GM23338 (cell line): ENCODE measurements at regions not wholly inside any gene's neighbourhood (a gene's known extent, or its start where the extent isn't known, plus 50 kb on each side); places are given as distances from the start of the nearest gene placed in this dataset.

Source experiments
- CREB1 ChIP-seq: fragments of 250-450 bp; sonication (Bioruptor Pico); IDR thresholded peaks from 2 replicates; pipeline ENCODE4 v1.5.0; 2020; ENCODE audit warnings: low read depth, mild to moderate bottlenecking, moderate library complexity
- EZH2 ChIP-seq: fragments of 200-600 bp; sonication (generic); IDR thresholded peaks from one replicate; pipeline ENCODE4 v1.8.0; 2017; ENCODE audit warnings: antibody characterized with exemption, mild to moderate bottlenecking, low read depth; ENCODE audit not compliant: unreplicated experiment
- EZH2phosphoT487 ChIP-seq: fragments of 200-600 bp; sonication (generic); IDR thresholded peaks from one replicate; pipeline ENCODE4 v1.8.1; 2018; ENCODE audit warnings: antibody characterized with exemption; ENCODE audit not compliant: unreplicated experiment
- JUNB ChIP-seq: IDR thresholded peaks from one replicate; pipeline ENCODE4 v1.6.1; 2016; ENCODE audit warnings: antibody characterized with exemption; ENCODE audit not compliant: unreplicated experiment
- NANOG ChIP-seq: IDR thresholded peaks from 2 replicates; pipeline ENCODE4 v1.6.1; 2016; ENCODE audit warnings: antibody characterized with exemption, borderline replicate concordance
- POLR2AphosphoS5 ChIP-seq: IDR thresholded peaks from 2 replicates; pipeline ENCODE4 v1.6.1; 2016; ENCODE audit warnings: antibody characterized with exemption, low read depth
- STAT1 ChIP-seq: IDR thresholded peaks from one replicate; pipeline ENCODE4 v1.6.1; 2016; ENCODE audit warnings: antibody characterized with exemption; ENCODE audit not compliant: unreplicated experiment
- ZNF114 ChIP-seq: fragments of 250-450 bp; sonication (Bioruptor Pico); IDR thresholded peaks from 2 replicates; pipeline ENCODE4 v1.5.0; 2020; ENCODE audit warnings: mild to moderate bottlenecking, moderate library complexity
- ZNF331 ChIP-seq: fragments of 250-450 bp; sonication (Bioruptor Pico); IDR thresholded peaks from 2 replicates; pipeline ENCODE4 v1.5.0; 2020; ENCODE audit warnings: low read depth, mild to moderate bottlenecking, moderate library complexity
- TF ChIP-seq, protein P1 (sequence below), 2 experiments: fragments of 200-600 bp in 1 of 2; sonication (generic) in 1 of 2; conservative IDR thresholded peaks; 2 replicates each; pipeline versions ENCODE4 v1.5.1 to v1.6.1; 2016 to 2017; ENCODE audit warnings: antibody characterized with exemption in 2 of 2, low read depth in 2 of 2, mild to moderate bottlenecking in 2 of 2, moderate library complexity in 1 of 2
- TF ChIP-seq, protein P2 (sequence below): IDR thresholded peaks from 2 replicates; pipeline ENCODE4 v1.6.1; 2016; ENCODE audit warnings: antibody characterized with exemption
- TF ChIP-seq, protein P3 (sequence below): IDR thresholded peaks from one replicate; pipeline ENCODE4 v1.6.1; 2018; ENCODE audit warnings: antibody characterized with exemption; ENCODE audit not compliant: unreplicated experiment
- TF ChIP-seq, protein P4 (sequence below): fragments of 250-450 bp; sonication (Bioruptor Pico); IDR thresholded peaks from 2 replicates; pipeline ENCODE4 v1.5.0; 2020; ENCODE audit warnings: mild to moderate bottlenecking, moderate library complexity

DNA sequence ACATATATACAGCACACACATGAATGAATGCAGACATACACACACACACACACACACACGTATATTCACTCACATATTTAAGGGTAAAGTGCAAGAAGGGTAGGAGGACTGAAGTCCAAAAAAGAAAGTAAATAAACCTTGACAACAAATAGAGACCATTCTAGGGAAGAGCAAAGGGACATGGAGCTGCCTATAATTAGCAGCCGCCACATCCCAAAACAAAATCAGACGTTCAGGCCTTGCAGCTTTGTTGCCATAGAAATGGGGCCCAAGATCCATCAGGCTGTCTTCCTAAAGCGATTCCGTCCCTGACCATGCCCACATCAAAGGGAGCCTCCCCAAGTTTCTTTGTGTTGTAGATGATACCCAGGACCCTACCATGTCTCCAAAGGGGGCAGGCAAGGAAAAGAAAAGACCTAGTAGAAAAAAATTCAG is 703.5 kb upstream of the TBX3 start:
- TF ChIP-seq, protein P1, sequence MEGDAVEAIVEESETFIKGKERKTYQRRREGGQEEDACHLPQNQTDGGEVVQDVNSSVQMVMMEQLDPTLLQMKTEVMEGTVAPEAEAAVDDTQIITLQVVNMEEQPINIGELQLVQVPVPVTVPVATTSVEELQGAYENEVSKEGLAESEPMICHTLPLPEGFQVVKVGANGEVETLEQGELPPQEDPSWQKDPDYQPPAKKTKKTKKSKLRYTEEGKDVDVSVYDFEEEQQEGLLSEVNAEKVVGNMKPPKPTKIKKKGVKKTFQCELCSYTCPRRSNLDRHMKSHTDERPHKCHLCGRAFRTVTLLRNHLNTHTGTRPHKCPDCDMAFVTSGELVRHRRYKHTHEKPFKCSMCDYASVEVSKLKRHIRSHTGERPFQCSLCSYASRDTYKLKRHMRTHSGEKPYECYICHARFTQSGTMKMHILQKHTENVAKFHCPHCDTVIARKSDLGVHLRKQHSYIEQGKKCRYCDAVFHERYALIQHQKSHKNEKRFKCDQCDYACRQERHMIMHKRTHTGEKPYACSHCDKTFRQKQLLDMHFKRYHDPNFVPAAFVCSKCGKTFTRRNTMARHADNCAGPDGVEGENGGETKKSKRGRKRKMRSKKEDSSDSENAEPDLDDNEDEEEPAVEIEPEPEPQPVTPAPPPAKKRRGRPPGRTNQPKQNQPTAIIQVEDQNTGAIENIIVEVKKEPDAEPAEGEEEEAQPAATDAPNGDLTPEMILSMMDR (conservative IDR thresholded peaks at IDR 0.05; ENCODE audit: low read depth in 2 of 2): no peak
- TF ChIP-seq, protein P2, sequence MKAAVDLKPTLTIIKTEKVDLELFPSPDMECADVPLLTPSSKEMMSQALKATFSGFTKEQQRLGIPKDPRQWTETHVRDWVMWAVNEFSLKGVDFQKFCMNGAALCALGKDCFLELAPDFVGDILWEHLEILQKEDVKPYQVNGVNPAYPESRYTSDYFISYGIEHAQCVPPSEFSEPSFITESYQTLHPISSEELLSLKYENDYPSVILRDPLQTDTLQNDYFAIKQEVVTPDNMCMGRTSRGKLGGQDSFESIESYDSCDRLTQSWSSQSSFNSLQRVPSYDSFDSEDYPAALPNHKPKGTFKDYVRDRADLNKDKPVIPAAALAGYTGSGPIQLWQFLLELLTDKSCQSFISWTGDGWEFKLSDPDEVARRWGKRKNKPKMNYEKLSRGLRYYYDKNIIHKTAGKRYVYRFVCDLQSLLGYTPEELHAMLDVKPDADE: no peak
- TF ChIP-seq EZH2: no peak
- TF ChIP-seq, protein P3, sequence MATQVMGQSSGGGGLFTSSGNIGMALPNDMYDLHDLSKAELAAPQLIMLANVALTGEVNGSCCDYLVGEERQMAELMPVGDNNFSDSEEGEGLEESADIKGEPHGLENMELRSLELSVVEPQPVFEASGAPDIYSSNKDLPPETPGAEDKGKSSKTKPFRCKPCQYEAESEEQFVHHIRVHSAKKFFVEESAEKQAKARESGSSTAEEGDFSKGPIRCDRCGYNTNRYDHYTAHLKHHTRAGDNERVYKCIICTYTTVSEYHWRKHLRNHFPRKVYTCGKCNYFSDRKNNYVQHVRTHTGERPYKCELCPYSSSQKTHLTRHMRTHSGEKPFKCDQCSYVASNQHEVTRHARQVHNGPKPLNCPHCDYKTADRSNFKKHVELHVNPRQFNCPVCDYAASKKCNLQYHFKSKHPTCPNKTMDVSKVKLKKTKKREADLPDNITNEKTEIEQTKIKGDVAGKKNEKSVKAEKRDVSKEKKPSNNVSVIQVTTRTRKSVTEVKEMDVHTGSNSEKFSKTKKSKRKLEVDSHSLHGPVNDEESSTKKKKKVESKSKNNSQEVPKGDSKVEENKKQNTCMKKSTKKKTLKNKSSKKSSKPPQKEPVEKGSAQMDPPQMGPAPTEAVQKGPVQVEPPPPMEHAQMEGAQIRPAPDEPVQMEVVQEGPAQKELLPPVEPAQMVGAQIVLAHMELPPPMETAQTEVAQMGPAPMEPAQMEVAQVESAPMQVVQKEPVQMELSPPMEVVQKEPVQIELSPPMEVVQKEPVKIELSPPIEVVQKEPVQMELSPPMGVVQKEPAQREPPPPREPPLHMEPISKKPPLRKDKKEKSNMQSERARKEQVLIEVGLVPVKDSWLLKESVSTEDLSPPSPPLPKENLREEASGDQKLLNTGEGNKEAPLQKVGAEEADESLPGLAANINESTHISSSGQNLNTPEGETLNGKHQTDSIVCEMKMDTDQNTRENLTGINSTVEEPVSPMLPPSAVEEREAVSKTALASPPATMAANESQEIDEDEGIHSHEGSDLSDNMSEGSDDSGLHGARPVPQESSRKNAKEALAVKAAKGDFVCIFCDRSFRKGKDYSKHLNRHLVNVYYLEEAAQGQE: no peak
- TF ChIP-seq CREB1 (CRISPR knock-in tag): no peak
- no peak for TF ChIP-seq EZH2phosphoT487
- TF ChIP-seq STAT1: no peak
- TF ChIP-seq POLR2AphosphoS5: no peak
- TF ChIP-seq JUNB: no peak
- no peak for TF ChIP-seq ZNF331 (CRISPR knock-in tag)
- TF ChIP-seq NANOG: no peak
- TF ChIP-seq ZNF114 (CRISPR knock-in tag): no peak
- TF ChIP-seq, protein P4, sequence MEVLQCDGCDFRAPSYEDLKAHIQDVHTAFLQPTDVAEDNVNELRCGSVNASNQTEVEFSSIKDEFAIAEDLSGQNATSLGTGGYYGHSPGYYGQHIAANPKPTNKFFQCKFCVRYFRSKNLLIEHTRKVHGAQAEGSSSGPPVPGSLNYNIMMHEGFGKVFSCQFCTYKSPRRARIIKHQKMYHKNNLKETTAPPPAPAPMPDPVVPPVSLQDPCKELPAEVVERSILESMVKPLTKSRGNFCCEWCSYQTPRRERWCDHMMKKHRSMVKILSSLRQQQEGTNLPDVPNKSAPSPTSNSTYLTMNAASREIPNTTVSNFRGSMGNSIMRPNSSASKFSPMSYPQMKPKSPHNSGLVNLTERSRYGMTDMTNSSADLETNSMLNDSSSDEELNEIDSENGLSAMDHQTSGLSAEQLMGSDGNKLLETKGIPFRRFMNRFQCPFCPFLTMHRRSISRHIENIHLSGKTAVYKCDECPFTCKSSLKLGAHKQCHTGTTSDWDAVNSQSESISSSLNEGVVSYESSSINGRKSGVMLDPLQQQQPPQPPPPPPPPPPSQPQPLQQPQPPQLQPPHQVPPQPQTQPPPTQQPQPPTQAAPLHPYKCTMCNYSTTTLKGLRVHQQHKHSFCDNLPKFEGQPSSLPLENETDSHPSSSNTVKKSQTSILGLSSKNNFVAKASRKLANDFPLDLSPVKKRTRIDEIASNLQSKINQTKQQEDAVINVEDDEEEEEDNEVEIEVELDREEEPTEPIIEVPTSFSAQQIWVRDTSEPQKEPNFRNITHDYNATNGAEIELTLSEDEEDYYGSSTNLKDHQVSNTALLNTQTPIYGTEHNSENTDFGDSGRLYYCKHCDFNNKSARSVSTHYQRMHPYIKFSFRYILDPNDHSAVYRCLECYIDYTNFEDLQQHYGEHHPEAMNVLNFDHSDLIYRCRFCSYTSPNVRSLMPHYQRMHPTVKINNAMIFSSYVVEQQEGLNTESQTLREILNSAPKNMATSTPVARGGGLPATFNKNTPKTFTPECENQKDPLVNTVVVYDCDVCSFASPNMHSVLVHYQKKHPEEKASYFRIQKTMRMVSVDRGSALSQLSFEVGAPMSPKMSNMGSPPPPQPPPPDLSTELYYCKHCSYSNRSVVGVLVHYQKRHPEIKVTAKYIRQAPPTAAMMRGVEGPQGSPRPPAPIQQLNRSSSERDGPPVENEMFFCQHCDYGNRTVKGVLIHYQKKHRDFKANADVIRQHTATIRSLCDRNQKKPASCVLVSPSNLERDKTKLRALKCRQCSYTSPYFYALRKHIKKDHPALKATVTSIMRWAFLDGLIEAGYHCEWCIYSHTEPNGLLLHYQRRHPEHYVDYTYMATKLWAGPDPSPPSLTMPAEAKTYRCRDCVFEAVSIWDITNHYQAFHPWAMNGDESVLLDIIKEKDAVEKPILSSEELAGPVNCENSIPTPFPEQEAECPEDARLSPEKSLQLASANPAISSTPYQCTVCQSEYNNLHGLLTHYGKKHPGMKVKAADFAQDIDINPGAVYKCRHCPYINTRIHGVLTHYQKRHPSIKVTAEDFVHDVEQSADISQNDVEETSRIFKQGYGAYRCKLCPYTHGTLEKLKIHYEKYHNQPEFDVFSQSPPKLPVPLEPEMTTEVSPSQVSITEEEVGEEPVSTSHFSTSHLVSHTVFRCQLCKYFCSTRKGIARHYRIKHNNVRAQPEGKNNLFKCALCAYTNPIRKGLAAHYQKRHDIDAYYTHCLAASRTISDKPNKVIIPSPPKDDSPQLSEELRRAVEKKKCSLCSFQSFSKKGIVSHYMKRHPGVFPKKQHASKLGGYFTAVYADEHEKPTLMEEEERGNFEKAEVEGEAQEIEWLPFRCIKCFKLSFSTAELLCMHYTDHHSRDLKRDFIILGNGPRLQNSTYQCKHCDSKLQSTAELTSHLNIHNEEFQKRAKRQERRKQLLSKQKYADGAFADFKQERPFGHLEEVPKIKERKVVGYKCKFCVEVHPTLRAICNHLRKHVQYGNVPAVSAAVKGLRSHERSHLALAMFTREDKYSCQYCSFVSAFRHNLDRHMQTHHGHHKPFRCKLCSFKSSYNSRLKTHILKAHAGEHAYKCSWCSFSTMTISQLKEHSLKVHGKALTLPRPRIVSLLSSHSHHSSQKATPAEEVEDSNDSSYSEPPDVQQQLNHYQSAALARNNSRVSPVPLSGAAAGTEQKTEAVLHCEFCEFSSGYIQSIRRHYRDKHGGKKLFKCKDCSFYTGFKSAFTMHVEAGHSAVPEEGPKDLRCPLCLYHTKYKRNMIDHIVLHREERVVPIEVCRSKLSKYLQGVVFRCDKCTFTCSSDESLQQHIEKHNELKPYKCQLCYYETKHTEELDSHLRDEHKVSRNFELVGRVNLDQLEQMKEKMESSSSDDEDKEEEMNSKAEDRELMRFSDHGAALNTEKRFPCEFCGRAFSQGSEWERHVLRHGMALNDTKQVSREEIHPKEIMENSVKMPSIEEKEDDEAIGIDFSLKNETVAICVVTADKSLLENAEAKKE: no peak
